H1 (cell line): ENCODE measurements at regions not wholly inside any gene's neighbourhood (a gene's known extent, or its start where the extent isn't known, plus 50 kb on each side); places are given as distances from the start of the nearest gene placed in this dataset.

ENCODE experiments used
- CTCF ChIA-PET: fragments of 300-600 bp; sonication (Branson Sonifier 250); formaldehyde crosslinking; loops from one replicate; lab custom pipeline; 2021; ENCODE audit not compliant: partially characterized antibody; lab: Charles Lee
- POLR2A ChIA-PET: fragments of 300-600 bp; sonication (Branson Sonifier 250); formaldehyde crosslinking; loops from one replicate; lab custom pipeline; 2021; ENCODE audit warnings: inconsistent platforms; ENCODE audit not compliant: partially characterized antibody; lab: Charles Lee
- DNase-seq, 2 experiments: peaks; one replicate each; pipeline versions ENCODE4 v3.0.0 to v3.0.0-alpha.2; 2010 to 2022; ENCODE audit warnings: low spot score in 2 of 2, low read depth in 1 of 2, mixed read lengths in 1 of 2
- FAIRE-seq: peaks from 2 replicates; lab custom pipeline; 2011; peaks lifted over from hg19 to GRCh38; lab: Jason Lieb, UNC
- H2AFZ ChIP-seq: 2 replicates; pipeline ENCODE4 v1.8.1; 2012; ENCODE audit warnings: low read length, inconsistent platforms
- H2AK5ac ChIP-seq: 2 replicates; pipeline ENCODE4 v1.6.1; 2013; ENCODE audit warnings: low read depth, low read length
- H2BK120ac ChIP-seq: replicated peaks from 2 replicates; pipeline ENCODE3; 2013; ENCODE audit warnings: low read depth, low read length, inconsistent platforms
- H2BK12ac ChIP-seq: 2 replicates; pipeline ENCODE4 v1.6.1; 2013; ENCODE audit warnings: low read depth, low read length
- H2BK15ac ChIP-seq: 2 replicates; pipeline ENCODE4 v1.6.1; 2013; ENCODE audit warnings: low read length
- H2BK20ac ChIP-seq: 2 replicates; pipeline ENCODE4 v1.6.1; 2013; ENCODE audit warnings: low read length
- H2BK5ac ChIP-seq: 2 replicates; pipeline ENCODE4 v1.6.1; 2013; ENCODE audit warnings: low read depth, low read length
- H3K14ac ChIP-seq: 2 replicates; pipeline ENCODE4 v1.6.1; 2013; ENCODE audit warnings: inconsistent platforms; ENCODE audit not compliant: insufficient read length
- H3K18ac ChIP-seq: 2 replicates; pipeline ENCODE4 v1.6.1; 2013; ENCODE audit warnings: low read length; ENCODE audit errors: extremely low read depth
- H3K23ac ChIP-seq: 2 replicates; pipeline ENCODE4 v1.6.1; 2013; ENCODE audit warnings: inconsistent platforms; ENCODE audit not compliant: insufficient read length
- H3K23me2 ChIP-seq: 2 replicates; pipeline ENCODE4 v1.6.1; 2013; ENCODE audit warnings: low read depth, low read length
- H3K27ac ChIP-seq: 2 replicates; pipeline ENCODE4 v1.6.1; 2011; ENCODE audit warnings: low read depth, low read length, inconsistent platforms
- H3K27me3 ChIP-seq, 4 experiments: replicated peaks in 1 of 4; 1 replicate in 1 of 4; 2 replicates in 3 of 4; pipeline versions ENCODE4 v1.6.1 to v1.8.1; 2011 to 2013; ENCODE audit warnings: low read length in 3 of 4, mild to moderate bottlenecking in 3 of 4, inconsistent platforms in 2 of 4, mixed read lengths in 2 of 4, moderate library complexity in 1 of 4; ENCODE audit not compliant: control insufficient read depth in 3 of 4, insufficient read depth in 3 of 4; ENCODE audit errors: extremely low read depth in 1 of 4
- H3K36me3 ChIP-seq, 4 experiments: 2 replicates each; pipeline versions ENCODE4 v1.6.1 to v1.8.1; 2011 to 2013; ENCODE audit warnings: mild to moderate bottlenecking in 4 of 4, low read length in 3 of 4, moderate library complexity in 2 of 4, control low read depth in 1 of 4, inconsistent platforms in 1 of 4; ENCODE audit not compliant: insufficient read depth in 4 of 4, control insufficient read depth in 2 of 4
- H3K4ac ChIP-seq: replicated peaks from 2 replicates; pipeline ENCODE3; 2013; ENCODE audit warnings: low read length, low read depth, mixed read lengths, inconsistent platforms; ENCODE audit not compliant: insufficient read length
- H3K4me1 ChIP-seq, 4 experiments: replicated peaks in 1 of 4; 1 replicate in 1 of 4; 2 replicates in 3 of 4; pipeline versions ENCODE4 v1.6.1 to v1.8.1; 2011 to 2013; ENCODE audit warnings: low read length in 3 of 4, inconsistent platforms in 2 of 4, mixed read lengths in 1 of 4; ENCODE audit not compliant: insufficient read depth in 4 of 4, control insufficient read depth in 3 of 4
- H3K4me2 ChIP-seq, 2 experiments: 2 replicates each; pipeline versions ENCODE4 v1.6.1 to v1.8.1; 2011 to 2013; ENCODE audit warnings: low read depth in 2 of 2, low read length in 2 of 2, control low read depth in 1 of 2, inconsistent platforms in 1 of 2, mild to moderate bottlenecking in 1 of 2; ENCODE audit not compliant: insufficient read depth in 1 of 2
- H3K4me3 ChIP-seq, 4 experiments: fragments of 200-600, 300-600 bp in 1 of 4; sonication (generic), shearing (Covaris generic), sonication (Bioruptor Twin) in 1 of 4; 2 replicates each; pipeline versions ENCODE4 v1.5.1 to v1.8.1; 2011 to 2016; ENCODE audit warnings: low read length in 4 of 4, low read depth in 3 of 4, control low read depth in 2 of 4, inconsistent platforms in 2 of 4, mild to moderate bottlenecking in 2 of 4, mixed read lengths in 1 of 4, moderate library complexity in 1 of 4; ENCODE audit not compliant: insufficient read depth in 2 of 4; ENCODE audit errors: extremely low read depth in 1 of 4
- H3K56ac ChIP-seq: replicated peaks from 2 replicates; pipeline ENCODE3; 2013; ENCODE audit warnings: low read depth, mild to moderate bottlenecking, mixed read lengths, low read length, inconsistent platforms; ENCODE audit not compliant: insufficient read length
- H3K79me1 ChIP-seq: 2 replicates; pipeline ENCODE4 v1.6.1; 2013; ENCODE audit warnings: low read depth, low read length, control low read depth
- H3K79me2 ChIP-seq, 2 experiments: 2 replicates each; pipeline versions ENCODE4 v1.6.1 to v1.8.1; 2012 to 2013; ENCODE audit warnings: low read length in 2 of 2, mild to moderate bottlenecking in 2 of 2, inconsistent platforms in 1 of 2; ENCODE audit not compliant: insufficient read depth in 2 of 2, control insufficient read depth in 1 of 2
- H3K9ac ChIP-seq, 4 experiments: replicated peaks in 1 of 4; 1 replicate in 1 of 4; 2 replicates in 3 of 4; pipeline versions ENCODE4 v1.6.1 to v1.8.1; 2011 to 2013; ENCODE audit warnings: low read depth in 3 of 4, low read length in 3 of 4, control low read depth in 2 of 4, mild to moderate bottlenecking in 2 of 4, moderate library complexity in 2 of 4, inconsistent platforms in 1 of 4; ENCODE audit errors: extremely low read depth in 1 of 4
- H3K9me3 ChIP-seq, 2 experiments: 2 replicates each; pipeline versions ENCODE4 v1.6.1 to v1.8.1; 2012 to 2013; ENCODE audit warnings: mild to moderate bottlenecking in 2 of 2, moderate library complexity in 2 of 2, control low read depth in 1 of 2, inconsistent platforms in 1 of 2, low read depth in 1 of 2, low read length in 1 of 2, mixed read lengths in 1 of 2; ENCODE audit not compliant: insufficient read depth in 2 of 2
- H4K20me1 ChIP-seq, 2 experiments: replicated peaks in 1 of 2; 2 replicates each; pipeline versions ENCODE3 to v1.8.1; 2011 to 2013; ENCODE audit warnings: inconsistent platforms in 2 of 2, low read length in 2 of 2, mild to moderate bottlenecking in 1 of 2; ENCODE audit not compliant: insufficient read depth in 2 of 2, control insufficient read depth in 1 of 2
- H4K5ac ChIP-seq: 2 replicates; pipeline ENCODE4 v1.6.1; 2013; ENCODE audit warnings: low read length, low read depth, mixed read lengths, inconsistent platforms; ENCODE audit not compliant: insufficient read length
- H4K8ac ChIP-seq: 2 replicates; pipeline ENCODE4 v1.8.0; 2013; ENCODE audit warnings: mild to moderate bottlenecking, moderate library complexity, low read length, inconsistent platforms; ENCODE audit not compliant: insufficient read depth; ENCODE audit errors: extremely low read depth
- H4K91ac ChIP-seq: replicated peaks from 2 replicates; pipeline ENCODE3; 2013; ENCODE audit warnings: low read length, mixed read lengths, inconsistent platforms; ENCODE audit not compliant: insufficient read length
- CBX5 ChIP-seq: fragments of 300-800, 300-1000 bp; sonication (generic); IDR thresholded peaks from 2 replicates; pipeline ENCODE4 v1.7.1; 2016; ENCODE audit warnings: antibody characterized with exemption, low read length, low read depth
- CEBPB ChIP-seq: IDR thresholded peaks from 2 replicates; pipeline ENCODE4 v1.6.1; 2012; ENCODE audit warnings: low read depth, low read length
- CTBP2 ChIP-seq: IDR thresholded peaks from 2 replicates; pipeline ENCODE4 v1.7.0; 2011; ENCODE audit warnings: borderline replicate concordance, mild to moderate bottlenecking, moderate library complexity, mixed read lengths, low read length; ENCODE audit not compliant: insufficient read depth, insufficient read length
- EZH2 ChIP-seq: fragments of 200-600 bp; sonication (generic); IDR thresholded peaks from 2 replicates; pipeline ENCODE4 v1.7.1; 2012; ENCODE audit warnings: low read depth, mild to moderate bottlenecking, moderate library complexity, low read length, inconsistent platforms; ENCODE audit not compliant: severe bottlenecking
- JUND ChIP-seq: IDR thresholded peaks from 2 replicates; pipeline ENCODE4 v1.6.1; 2011; ENCODE audit warnings: mild to moderate bottlenecking, improper control_type of control experiment, low read length
- POLR2A ChIP-seq, 2 experiments: IDR thresholded peaks; 1 replicate in 1 of 2; 2 replicates in 1 of 2; pipeline ENCODE4 v1.6.1; 2011; ENCODE audit warnings: low read depth in 2 of 2, low read length in 2 of 2, mild to moderate bottlenecking in 2 of 2; ENCODE audit errors: control extremely low read depth in 1 of 2
- RAD21 ChIP-seq, 2 experiments: IDR thresholded peaks in 1 of 2; conservative IDR thresholded peaks in 1 of 2; 2 replicates each; pipeline ENCODE4 v1.6.1; 2011; ENCODE audit warnings: low read depth in 2 of 2, low read length in 2 of 2, improper control_type of control experiment in 1 of 2, inconsistent platforms in 1 of 2, mild to moderate bottlenecking in 1 of 2, moderate library complexity in 1 of 2
- TAF1 ChIP-seq: IDR thresholded peaks from 2 replicates; pipeline ENCODE4 v1.6.1; 2011; ENCODE audit warnings: mild to moderate bottlenecking, low read depth, low read length
- TEAD4 ChIP-seq: IDR thresholded peaks from 2 replicates; pipeline ENCODE4 v1.6.1; 2012; ENCODE audit warnings: low read depth, low read length, inconsistent platforms, mixed read lengths
- ZNF274 ChIP-seq: IDR thresholded peaks from 2 replicates; pipeline ENCODE4 v1.7.0; 2012; ENCODE audit warnings: low read length, borderline replicate concordance; ENCODE audit errors: extremely low read depth
- WGBS, 2 experiments: shearing (Covaris generic) in 1 of 2; methylation state at CpG; one replicate each; pipeline versions ENCODE4 v1.1.6 to v1.1.7; 2013 to 2015; ENCODE audit warnings: low lambda C conversion rate in 2 of 2, mixed read lengths in 2 of 2, inconsistent platforms in 1 of 2, low coverage in 1 of 2, missing lambda C conversion rate in 1 of 2; ENCODE audit not compliant: insufficient replicate concordance in 2 of 2, insufficient coverage in 1 of 2, insufficient read length in 1 of 2; ENCODE audit errors: extremely low coverage in 1 of 2, missing lambda C conversion rate in 1 of 2; 5-methylcytosine and 5-hydroxymethylcytosine counted together
- TF ChIP-seq, protein P1 (sequence below): IDR thresholded peaks from 2 replicates; pipeline ENCODE4 v1.6.1; 2012; ENCODE audit warnings: inconsistent platforms

DNA sequence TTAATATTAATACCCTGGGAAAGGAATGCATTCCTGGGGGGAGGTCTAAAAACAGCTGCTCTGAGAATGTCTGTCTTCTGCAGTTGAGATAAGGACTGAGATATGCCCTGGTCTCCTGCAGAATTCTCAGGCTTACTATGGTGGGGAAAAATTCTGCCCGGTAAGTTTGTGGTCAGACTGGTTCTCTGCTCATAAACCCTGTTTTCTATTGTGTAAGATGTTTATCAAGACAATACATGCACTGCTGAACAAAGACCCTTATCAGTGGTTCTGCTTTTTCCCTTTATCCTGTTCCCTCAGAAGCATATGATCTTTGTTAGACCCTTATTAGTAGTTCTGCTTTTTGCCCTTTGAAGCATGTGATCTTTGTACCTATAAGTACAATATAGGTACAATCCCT, 494.6 kb downstream of the CNTN6 start:
- POLR2A ChIA-PET, result no interaction called here
- WGBS, 2 experiments, result 100% methylated on average over 1 of the region's 1 CpG; no CpG with 5 or more reads in 1 of the 2 experiments
- CTCF ChIA-PET, result no interaction called here
- Histone ChIP-seq H3K27me3 (no peaks in the 10 kb centered on the region), H3K23ac (no peak overlapping the region), H3K79me2 (no peaks in the 10 kb centered on the region), H3K14ac (no peak overlapping the region), H3K4me3 (no peak overlapping the region), H4K20me1 (no peaks in the 10 kb centered on the region), H2AFZ (no peak overlapping the region), H3K9me3 (no peaks in the 10 kb centered on the region), H4K5ac (no peak overlapping the region), H3K56ac (no peak overlapping the region), H2BK15ac (no peak overlapping the region), H3K36me3 (no peaks in the 10 kb centered on the region), H3K4me1 (no peaks in the 10 kb centered on the region), H2BK5ac (no peak overlapping the region), H3K4me2 (no peak overlapping the region), H3K9ac (no peak overlapping the region), H3K23me2 (no peaks in the 10 kb centered on the region), H3K4ac (no peak overlapping the region), H4K8ac (no peak overlapping the region), H2BK12ac (no peak overlapping the region), H2BK120ac (no peak overlapping the region), H2BK20ac (no peak overlapping the region), H3K27ac (no peak overlapping the region), H4K91ac (no peak overlapping the region), H3K79me1 (no peaks in the 10 kb centered on the region), H2AK5ac (no peak overlapping the region), H3K18ac (no peak overlapping the region)
- TF ChIP-seq POLR2A (IDR thresholded peaks at IDR 0.05; ENCODE audit: control extremely low read depth in 1 of 2, low read depth in 2 of 2, low read length in 2 of 2) (no peak), CTBP2 (no peak), CEBPB (no peak), TEAD4 (no peak), CBX5 (no peak), RAD21 (IDR thresholded peaks at IDR 0.05 in 1 of 2, conservative IDR thresholded peaks at IDR 0.05 in 1 of 2; ENCODE audit: low read depth in 2 of 2, low read length in 2 of 2) (no peak), EZH2 (no peak), JUND (no peak), ZNF274 (no peak), TAF1 (no peak)
- TF ChIP-seq, protein P1, sequence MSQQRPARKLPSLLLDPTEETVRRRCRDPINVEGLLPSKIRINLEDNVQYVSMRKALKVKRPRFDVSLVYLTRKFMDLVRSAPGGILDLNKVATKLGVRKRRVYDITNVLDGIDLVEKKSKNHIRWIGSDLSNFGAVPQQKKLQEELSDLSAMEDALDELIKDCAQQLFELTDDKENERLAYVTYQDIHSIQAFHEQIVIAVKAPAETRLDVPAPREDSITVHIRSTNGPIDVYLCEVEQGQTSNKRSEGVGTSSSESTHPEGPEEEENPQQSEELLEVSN, result no peak
- FAIRE-seq (no peak), DNase-seq (no peak)
